Ovary (tissue), 7 donors: ENCODE measurements at regions not wholly inside any gene's neighbourhood (a gene's known extent, or its start where the extent isn't known, plus 50 kb on each side); places are given as distances from the start of the nearest gene placed in this dataset.

Experiments
- DNase-seq, 5 donors: peaks; one replicate each; pipeline ENCODE4 v3.0.0-alpha.2; 2019 to 2020
- H3K27ac ChIP-seq, 2 donors: fragments of 200-600 bp; one replicate each; pipeline versions ENCODE4 v1.5.1 to v1.8.0; 2019 to 2022
- H3K27me3 ChIP-seq: fragments of 200-600 bp; one replicate; pipeline ENCODE4 v1.8.0; 2022
- H3K36me3 ChIP-seq: fragments of 200-600 bp; sonication (generic); one replicate; pipeline ENCODE4 v1.5.1; 2019
- H3K4me1 ChIP-seq: one replicate; pipeline ENCODE4 v1.8.1; 2013; ENCODE audit warnings: mild to moderate bottlenecking, moderate library complexity; ENCODE audit not compliant: insufficient read depth
- H3K4me3 ChIP-seq: fragments of 200-600 bp; sonication (generic); one replicate; pipeline ENCODE4 v1.5.1; 2017
- H3K9me3 ChIP-seq, 2 donors: fragments of 200-600 bp in 1 of 2; sonication (generic) in 1 of 2; one replicate each; pipeline versions ENCODE4 v1.5.1 to v1.8.1; 2013 to 2019; ENCODE audit warnings: mild to moderate bottlenecking in 1 of 2, moderate library complexity in 1 of 2
- EP300 ChIP-seq: sonication (generic); formaldehyde crosslinking; IDR thresholded peaks from one replicate; pipeline ENCODE4 v1.6.1; 2017; ENCODE audit warnings: antibody characterized with exemption
- POLR2A ChIP-seq: fragments of 450-650 bp; IDR thresholded peaks from one replicate; pipeline ENCODE4 v1.6.1; 2017; ENCODE audit warnings: antibody characterized with exemption, mild to moderate bottlenecking, moderate library complexity
- WGBS, 3 donors: extraction: QIAGEN DNeasy Blood & Tissue Kit in 1 of 3; methylation state at CpG; one replicate each; pipeline versions ENCODE4 v1.1.5 to v1.1.7; 2013 to 2017; 5-methylcytosine and 5-hydroxymethylcytosine counted together
- intact Hi-C, 4 donors: fragments of 100-400 bp; cut with DNase I; formaldehyde crosslinking; loops; one replicate each; pipeline versions ENCODE4 v1.11.0 to v1.15.1; 2022 to 2023
- TF ChIP-seq, protein P1 (sequence below), 3 donors: fragments of 450-650 bp in 2 of 3; fragments of 200-600 bp in 1 of 3; IDR thresholded peaks; one replicate each; pipeline versions ENCODE4 v1.5.1 to v1.8.0; 2016 to 2022; ENCODE audit warnings: antibody characterized with exemption in 3 of 3, mild to moderate bottlenecking in 1 of 3
- donor health status: DM: no; HTN: no; CAD: no; lungs with moderate emphysema.
- donor health status: DM: no; HTN: no; CAD: no.
- donor health status: Bipolar disorder and iron deficiency.
- donor health status: DM: no; HTN: no; CAD: no.
- donor health status: DM: yes; HTN: yes; CAD: no.

DNA sequence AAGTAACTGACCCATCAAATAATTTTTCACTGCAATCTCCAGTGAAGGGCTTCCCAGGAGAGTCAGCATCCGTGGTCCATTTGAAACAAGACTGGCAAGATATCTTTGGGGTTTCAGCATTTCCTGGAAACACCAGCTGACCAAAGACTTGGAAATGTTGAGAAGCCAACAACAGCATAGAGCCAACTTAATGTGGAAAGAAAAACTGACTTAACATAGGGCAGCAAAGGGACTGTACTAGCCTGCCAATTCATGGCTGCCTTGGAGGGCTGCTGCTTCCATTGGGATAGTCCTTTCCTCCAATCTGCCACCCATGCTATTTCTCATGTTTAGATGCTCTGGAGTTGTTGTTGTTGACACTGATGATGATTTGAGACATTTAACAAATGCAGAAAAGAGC lies 76.5 kb upstream of the SPDL1 start:
- no peaks in the 10 kb centered on the region for H3K36me3 ChIP-seq
- no peaks in the 10 kb centered on the region for H3K4me1 ChIP-seq
- no peak overlapping the region for H3K4me3 ChIP-seq
- no peak for DNase-seq
- H3K27me3 ChIP-seq: no peaks in the 10 kb centered on the region
- no peak overlapping the region for H3K27ac ChIP-seq
- H3K9me3 ChIP-seq: no peaks in the 10 kb centered on the region
- TF ChIP-seq, protein P1, sequence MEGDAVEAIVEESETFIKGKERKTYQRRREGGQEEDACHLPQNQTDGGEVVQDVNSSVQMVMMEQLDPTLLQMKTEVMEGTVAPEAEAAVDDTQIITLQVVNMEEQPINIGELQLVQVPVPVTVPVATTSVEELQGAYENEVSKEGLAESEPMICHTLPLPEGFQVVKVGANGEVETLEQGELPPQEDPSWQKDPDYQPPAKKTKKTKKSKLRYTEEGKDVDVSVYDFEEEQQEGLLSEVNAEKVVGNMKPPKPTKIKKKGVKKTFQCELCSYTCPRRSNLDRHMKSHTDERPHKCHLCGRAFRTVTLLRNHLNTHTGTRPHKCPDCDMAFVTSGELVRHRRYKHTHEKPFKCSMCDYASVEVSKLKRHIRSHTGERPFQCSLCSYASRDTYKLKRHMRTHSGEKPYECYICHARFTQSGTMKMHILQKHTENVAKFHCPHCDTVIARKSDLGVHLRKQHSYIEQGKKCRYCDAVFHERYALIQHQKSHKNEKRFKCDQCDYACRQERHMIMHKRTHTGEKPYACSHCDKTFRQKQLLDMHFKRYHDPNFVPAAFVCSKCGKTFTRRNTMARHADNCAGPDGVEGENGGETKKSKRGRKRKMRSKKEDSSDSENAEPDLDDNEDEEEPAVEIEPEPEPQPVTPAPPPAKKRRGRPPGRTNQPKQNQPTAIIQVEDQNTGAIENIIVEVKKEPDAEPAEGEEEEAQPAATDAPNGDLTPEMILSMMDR (IDR thresholded peaks at IDR 0.05): no peak
- TF ChIP-seq POLR2A (no peak), EP300 (no peak)
- 52 to 74% (median 73%) methylated on average over 1 of the region's 1 CpG for WGBS, 3 donors
- intact Hi-C loops: no loop called here

DNA sequence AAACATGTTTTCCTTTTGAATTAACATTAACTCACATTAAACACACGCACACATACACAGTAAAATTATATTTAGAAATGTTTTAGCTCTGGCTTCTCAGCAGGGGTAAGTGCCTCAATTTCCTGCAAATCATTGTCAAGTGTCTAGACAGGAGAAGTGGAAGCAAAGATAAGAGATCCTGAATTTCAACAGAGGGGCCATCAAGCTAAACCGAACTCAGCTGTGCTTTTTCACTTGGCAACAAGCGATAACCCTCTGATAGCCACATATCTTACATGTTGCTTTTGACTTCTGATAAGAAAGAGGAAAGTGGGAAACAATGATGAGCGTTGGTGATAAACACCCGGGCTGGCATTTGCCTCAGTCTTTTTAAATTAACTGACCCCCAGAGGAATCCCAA lies 79.7 kb upstream of the SPDL1 start:
- Histone ChIP-seq H3K4me1 (no peaks in the 10 kb centered on the region), H3K9me3 (no peaks in the 10 kb centered on the region), H3K36me3 (no peaks in the 10 kb centered on the region), H3K27me3 (no peaks in the 10 kb centered on the region), H3K27ac (no peak overlapping the region), H3K4me3 (no peak overlapping the region)
- intact Hi-C loops: no loop called here
- no peak for DNase-seq
- TF ChIP-seq, protein P1 (IDR thresholded peaks at IDR 0.05): no peak
- TF ChIP-seq POLR2A (no peak), EP300 (no peak)
- 30 to 47% (median 34%) methylated on average over 5 of the region's 5 CpGs for WGBS, 3 donors

DNA sequence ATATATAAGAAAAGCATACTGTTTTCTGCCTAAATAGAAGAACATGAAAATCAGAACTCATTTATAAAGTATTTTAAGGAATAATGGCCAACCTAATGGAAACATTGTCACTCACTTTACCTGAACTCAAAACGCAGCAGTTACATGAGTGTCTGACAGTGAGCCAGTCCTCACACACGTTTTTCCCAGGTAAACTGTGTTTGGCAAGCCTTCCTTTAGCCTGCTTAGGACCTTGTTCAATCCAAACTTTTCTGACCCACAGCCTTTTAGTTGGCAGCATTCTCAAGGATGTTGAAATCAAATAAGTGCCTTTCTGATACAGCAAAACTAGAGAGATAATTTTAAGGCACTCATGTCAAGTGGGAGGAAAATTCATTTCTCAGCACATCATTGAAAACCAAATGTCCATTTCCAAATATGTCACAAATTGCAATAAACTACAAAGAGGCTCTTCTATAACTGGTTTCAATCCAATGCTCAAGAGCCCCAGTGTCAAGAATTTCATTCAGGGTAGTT lies 83.5 kb upstream of the SPDL1 start:
- 40 to 53% (median 50%) methylated on average over 2 of the region's 2 CpGs for WGBS, 3 donors
- TF ChIP-seq, protein P1 (IDR thresholded peaks at IDR 0.05): no peak
- no peak for TF ChIP-seq POLR2A
- TF ChIP-seq EP300: no peak
- H3K27ac ChIP-seq: no peak overlapping the region
- no peaks in the 10 kb centered on the region for H3K4me1 ChIP-seq
- H3K36me3 ChIP-seq: no peaks in the 10 kb centered on the region
- H3K4me3 ChIP-seq: no peak overlapping the region
- H3K9me3 ChIP-seq: no peaks in the 10 kb centered on the region
- DNase-seq: no peak
- intact Hi-C loops: no loop called here
- H3K27me3 ChIP-seq: no peaks in the 10 kb centered on the region

DNA sequence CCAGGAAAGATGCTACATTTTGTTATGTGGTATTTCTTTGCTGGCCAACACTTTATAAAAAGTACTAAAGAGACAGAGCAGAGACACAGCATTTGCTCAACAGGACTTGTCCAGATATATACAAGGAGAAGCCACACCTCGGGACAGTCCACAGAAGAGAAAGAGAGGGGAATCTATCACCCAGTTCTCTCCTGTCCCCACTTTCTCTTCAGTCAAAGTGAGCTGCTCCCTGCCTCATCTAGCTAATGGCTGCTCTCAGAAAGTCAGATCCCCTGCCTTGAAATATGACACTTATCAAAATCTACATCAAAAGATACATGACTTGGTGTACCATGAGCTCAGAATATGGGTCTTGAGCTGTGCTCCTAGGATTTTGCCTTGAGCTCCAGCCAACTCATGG lies 86.7 kb upstream of the SPDL1 start:
- Histone ChIP-seq H3K27me3 (no peaks in the 10 kb centered on the region), H3K27ac (no peak overlapping the region), H3K36me3 (no peaks in the 10 kb centered on the region), H3K9me3 (no peaks in the 10 kb centered on the region), H3K4me1 (no peaks in the 10 kb centered on the region), H3K4me3 (no peak overlapping the region)
- intact Hi-C loops: no loop called here
- TF ChIP-seq, protein P1 (IDR thresholded peaks at IDR 0.05): no peak
- TF ChIP-seq EP300 (no peak), POLR2A (no peak)
- no peak for DNase-seq
- WGBS, 3 donors: 66 to 78% (median 70%) methylated on average over 1 of the region's 1 CpG
